ENCODE measurements at regions not wholly inside any gene's neighbourhood (a gene's known extent, or its start where the extent isn't known, plus 50 kb on each side); places are given as distances from the start of the nearest gene placed in this dataset.

GRCh38 chr11:80440835-80441234 is 1000.0 kb upstream of the TENM4 start:
- DNase-seq (ENCODE audit: low read depth): no peak

GRCh38 chr11:80436547-80436946 is 995.7 kb upstream of the TENM4 start:
- no peak for DNase-seq (ENCODE audit: low read depth)

- DNase-seq (ENCODE audit: low read depth): no peak
Observed at GRCh38 chr11:80435345-80435744, 994.5 kb upstream of the TENM4 start.

- DNase-seq (ENCODE audit: low read depth): no peak
Observed at GRCh38 chr11:80432057-80432456, 991.2 kb upstream of the TENM4 start.

GRCh38 chr11:80424012-80424695 is 983.3 kb upstream of the TENM4 start:
- DNase-seq (ENCODE audit: low read depth): no peak

- no peak for DNase-seq (ENCODE audit: low read depth)
Observed at GRCh38 chr11:80420374-80420773, 979.5 kb upstream of the TENM4 start.

- DNase-seq (ENCODE audit: low read depth): no peak
Observed at GRCh38 chr11:80417681-80418080, 976.9 kb upstream of the TENM4 start.

- no peak for DNase-seq (ENCODE audit: low read depth)
Observed at GRCh38 chr11:80415580-80415979, 974.8 kb upstream of the TENM4 start.

- no peak for DNase-seq (ENCODE audit: low read depth)
Observed at GRCh38 chr11:80414181-80415165, 973.6 kb upstream of the TENM4 start.

GRCh38 chr11:80412604-80413003 is 971.8 kb upstream of the TENM4 start:
- no peak for DNase-seq (ENCODE audit: low read depth)

GRCh38 chr11:80393210-80393609 is 952.4 kb upstream of the TENM4 start:
- no peak for DNase-seq (ENCODE audit: low read depth)

GRCh38 chr11:80390505-80390904 is 949.7 kb upstream of the TENM4 start:
- no peak for DNase-seq (ENCODE audit: low read depth)

- no peak for DNase-seq (ENCODE audit: low read depth)
Observed at GRCh38 chr11:80388536-80388935, 947.7 kb upstream of the TENM4 start.

GRCh38 chr11:80388130-80388529 is 947.3 kb upstream of the TENM4 start:
- no peak for DNase-seq (ENCODE audit: low read depth)

GRCh38 chr11:80383655-80384054 is 942.8 kb upstream of the TENM4 start:
- DNase-seq (ENCODE audit: low read depth): no peak

- no peak for DNase-seq (ENCODE audit: low read depth)
Observed at GRCh38 chr11:80379620-80380278, 938.9 kb upstream of the TENM4 start.

GRCh38 chr11:80371931-80372330 is 931.1 kb upstream of the TENM4 start:
- DNase-seq (ENCODE audit: low read depth): no peak

- no peak for DNase-seq (ENCODE audit: low read depth)
Observed at GRCh38 chr11:80365980-80366379, 925.1 kb upstream of the TENM4 start.

GRCh38 chr11:80365076-80365725 is 924.4 kb upstream of the TENM4 start:
- no peak for DNase-seq (ENCODE audit: low read depth)

GRCh38 chr11:80362563-80363340 is 921.9 kb upstream of the TENM4 start:
- DNase-seq (ENCODE audit: low read depth): no peak

GRCh38 chr11:80355251-80355650 is 914.4 kb upstream of the TENM4 start:
- no peak for DNase-seq (ENCODE audit: low read depth)
